EH (cell line): ENCODE measurements at regions not wholly inside any gene's neighbourhood (a gene's known extent, or its start where the extent isn't known, plus 50 kb on each side); places are given as distances from the start of the nearest gene placed in this dataset.
A peak's percentile ranks its signal among the peaks of the same experiment; 100 is the strongest.

Source experiments
- DNase-seq: peaks from one replicate; pipeline ENCODE4 v3.0.0-alpha.2; 2015; ENCODE audit warnings: low read depth

- DNase-seq = no peak
Observed at GRCh38 chr4:138925495-138925894, 90.1 kb upstream of the NOCT start.

DNA sequence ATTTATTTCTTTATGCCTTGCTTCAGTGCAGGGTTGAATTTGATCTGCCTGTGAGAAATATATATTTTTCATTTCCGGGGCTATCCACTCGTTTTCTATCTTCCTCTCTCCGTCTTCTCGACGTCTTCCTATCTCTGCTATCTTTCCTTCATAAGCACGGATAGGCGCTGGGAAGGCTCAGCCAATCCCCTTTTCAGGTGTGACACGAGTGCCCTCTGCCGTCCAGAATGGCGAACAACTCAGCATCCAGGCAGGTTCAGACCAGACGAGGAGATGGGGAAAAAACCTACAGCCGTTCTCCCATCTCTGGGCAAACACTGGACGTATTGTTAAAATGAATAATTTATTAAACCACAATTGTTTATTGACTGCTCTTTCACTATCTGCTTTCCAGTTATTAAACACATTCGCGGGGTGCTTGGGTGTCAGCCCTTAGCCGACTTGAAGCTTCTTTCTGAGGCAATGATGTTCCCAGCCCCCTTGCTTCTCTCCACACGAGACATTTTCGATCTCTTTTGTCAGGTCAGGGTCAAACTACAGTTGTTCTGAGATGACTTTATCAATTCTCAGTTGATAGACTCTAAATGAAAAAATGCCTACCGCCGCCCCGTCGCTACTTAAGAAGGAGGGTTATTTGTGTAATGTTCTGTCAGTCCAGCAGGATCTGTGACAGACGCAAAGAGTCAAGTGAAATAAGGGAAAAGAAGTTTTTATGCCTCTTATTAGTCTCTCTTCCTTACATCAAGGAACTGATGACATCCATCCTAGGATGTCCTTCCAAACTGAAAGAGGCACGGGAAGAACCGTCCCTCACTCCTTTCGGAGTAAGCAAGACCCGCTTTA lies 96.3 kb upstream of the NOCT start:
- DNase-seq = peak; percentile 83

DNA sequence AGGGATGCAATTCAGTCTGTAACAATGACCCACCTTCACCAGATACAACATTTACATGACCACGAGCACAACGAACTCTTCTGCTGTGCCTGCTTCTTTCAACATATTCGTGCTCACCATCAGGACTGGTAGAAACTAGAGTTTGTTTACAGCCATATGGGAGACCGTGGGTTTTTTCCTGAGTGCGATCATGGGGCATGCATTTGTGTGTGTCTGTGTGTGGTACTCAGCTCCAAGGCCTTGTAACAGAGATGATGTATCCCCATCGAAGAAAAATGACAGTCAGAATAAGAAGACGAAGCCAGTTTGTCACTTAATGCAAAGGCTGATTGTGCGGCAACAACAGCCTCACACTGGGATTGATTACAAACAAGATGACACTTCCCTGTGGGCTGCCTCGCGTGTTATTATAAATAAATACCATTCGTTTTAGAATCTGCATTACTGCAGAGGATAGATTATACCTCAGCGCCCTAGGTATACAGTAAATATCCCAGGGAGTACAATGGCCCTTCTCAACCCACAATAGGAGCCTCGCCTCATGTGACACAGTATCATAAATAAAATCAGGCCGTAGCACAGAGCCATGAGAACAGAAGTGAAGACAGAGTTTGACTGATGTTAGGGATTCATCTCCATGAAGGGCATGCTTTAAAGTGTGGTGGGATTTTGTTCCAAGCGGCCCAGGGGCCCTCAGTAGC lies 97.3 kb upstream of the NOCT start:
- no peak for DNase-seq

DNA sequence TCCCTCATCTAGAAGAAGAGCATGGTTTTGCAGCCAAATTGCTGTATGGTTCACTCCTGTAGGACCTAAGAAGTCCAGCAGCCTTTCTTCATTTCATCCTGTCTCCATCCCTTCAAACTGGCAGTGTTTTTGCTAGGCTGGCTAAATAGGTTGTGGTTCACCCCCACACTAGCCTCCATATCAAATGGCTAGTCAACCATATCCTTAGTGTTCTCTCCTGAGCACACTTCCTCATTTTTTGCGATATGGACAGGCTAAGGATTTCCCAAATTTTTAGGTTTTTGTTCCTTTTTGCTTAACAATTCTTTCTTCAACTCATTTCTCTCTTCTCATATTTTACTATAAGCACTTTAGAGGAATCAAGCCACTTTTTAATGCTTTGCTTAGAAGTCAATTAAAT lies 98.8 kb upstream of the NOCT start:
- no peak for DNase-seq

DNA sequence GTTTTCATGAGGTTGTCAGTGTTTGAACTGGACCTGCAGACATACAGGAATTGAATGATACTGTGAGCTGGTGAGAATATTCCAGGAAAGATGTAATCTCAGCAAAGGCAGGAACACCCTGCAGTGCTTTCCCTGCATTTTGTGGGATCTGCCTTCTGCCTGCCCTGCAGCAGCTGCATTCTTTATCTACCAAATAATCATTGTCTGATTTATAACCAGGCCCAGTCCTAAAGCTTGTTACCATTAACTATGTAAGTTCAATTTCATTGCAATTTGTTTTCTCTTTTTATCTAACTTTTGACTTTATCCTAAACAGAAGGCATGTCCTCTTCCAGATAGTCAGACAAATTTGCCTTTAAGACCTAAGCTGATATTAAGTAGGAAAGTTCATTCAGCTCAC lies 99.8 kb upstream of the NOCT start:
- DNase-seq = no peak

DNA sequence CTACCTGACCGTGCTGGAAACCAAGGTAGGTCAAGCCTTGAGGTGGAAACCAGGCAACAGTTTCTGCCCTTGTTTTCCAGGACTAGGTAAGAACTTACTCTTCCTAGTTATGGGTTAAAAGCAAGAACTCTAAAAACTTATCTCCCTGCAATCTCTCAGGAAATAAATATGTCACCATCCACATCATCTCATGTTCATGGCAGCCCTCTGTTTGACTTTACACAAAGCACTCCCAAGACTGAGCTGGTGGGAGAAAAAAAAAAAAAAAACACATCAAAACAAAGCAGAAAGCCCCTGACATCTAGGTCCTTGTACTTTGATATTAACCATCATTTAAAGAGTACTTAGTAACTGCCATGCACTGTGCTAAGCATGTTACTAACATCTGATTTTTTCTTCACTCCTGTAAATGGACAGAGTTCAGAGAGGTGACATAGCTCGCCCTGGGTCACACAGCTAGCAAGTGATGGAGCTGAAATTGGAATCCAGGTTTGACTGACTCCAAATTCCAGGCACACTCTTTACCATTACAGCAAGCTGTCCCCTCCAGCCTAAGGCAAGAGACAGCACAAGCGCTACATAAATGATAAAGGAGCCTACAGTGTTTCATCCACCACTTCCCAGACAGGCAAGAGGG lies 102.8 kb upstream of the NOCT start:
- no peak for DNase-seq

- no peak for DNase-seq
Observed at GRCh38 chr4:138911909-138912703, 103.5 kb upstream of the NOCT start.

DNA sequence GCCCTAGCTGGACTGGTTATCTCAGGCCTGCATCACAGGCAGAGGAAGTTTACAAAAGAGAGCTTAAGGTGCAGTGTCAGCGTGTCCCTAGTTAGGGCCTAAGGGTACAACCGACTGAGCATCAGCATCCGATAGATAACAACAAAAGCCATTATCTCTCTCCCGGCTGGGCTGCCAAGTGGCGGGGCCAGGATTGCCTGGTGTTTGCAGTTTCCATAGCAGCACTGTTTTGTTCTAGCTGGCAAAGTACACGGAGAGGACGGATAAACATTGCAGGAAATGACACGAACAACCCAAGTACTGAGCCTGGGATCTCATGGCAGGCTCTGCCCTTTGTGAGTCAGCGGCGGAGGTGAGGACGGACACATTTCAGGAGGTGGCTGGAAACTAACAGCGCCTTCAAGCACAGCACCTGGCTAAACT lies 104.7 kb upstream of the NOCT start:
- peak; percentile 75 for DNase-seq

- DNase-seq = peak; percentile 30
Observed at GRCh38 chr4:138910195-138910913, 105.2 kb upstream of the NOCT start.

DNA sequence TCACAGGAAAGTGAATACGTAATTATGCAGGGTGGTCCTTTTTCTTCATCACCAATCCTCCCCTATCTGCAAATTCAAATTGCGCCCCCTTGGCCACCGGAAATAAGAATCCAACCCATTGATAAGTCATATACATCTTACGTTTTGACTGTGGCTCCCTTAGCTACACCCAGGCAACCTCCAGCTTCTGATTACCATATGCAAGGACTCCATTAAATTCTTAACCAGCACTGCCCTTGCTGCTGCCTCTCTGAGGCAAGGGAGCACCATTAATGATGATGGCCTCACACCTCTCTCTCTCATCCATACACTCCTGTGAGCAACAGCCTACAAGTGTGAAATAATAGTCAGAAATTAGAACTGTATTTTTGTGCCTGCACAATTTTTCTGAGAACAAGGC lies 106.0 kb upstream of the NOCT start:
- no peak for DNase-seq

DNA sequence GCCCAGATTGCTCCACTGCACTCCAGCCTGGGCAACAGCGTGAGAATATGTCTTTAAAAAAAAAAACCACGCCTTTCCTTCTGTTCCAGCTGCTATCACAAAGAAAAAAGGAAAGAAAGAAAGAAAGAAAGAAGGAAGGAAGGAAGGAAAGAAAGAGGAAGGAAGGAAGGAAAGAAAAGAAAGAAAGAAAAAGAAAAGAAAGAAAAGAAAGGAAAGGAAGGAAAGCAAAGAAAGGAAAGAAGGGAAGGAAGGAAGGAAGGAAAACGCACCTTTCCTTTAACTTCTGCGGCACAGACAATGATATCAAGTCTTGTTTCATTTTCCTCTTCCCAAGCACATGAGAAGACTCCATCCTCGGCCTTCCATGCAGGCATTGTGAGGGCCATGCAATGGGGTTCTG lies 107.4 kb upstream of the NOCT start:
- DNase-seq = no peak

DNA sequence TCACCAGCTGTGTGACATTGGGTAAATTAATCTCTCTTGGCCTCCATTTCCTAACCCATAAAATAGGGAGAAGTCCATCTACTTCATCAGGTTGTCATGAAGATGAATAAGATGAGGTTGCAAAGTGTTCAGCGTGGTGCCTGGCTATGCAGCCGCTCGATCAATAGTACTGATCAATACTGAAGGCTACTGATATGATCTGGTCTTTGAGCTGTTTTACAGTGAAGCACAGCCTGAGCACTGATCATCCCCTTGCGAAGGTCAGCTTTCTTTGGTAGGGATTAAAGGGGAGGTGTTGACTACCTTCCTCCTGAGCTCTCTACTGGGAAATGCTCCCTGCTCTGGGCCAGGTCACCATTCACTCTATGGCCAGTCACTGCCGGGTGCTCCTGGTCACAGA lies 108.4 kb upstream of the NOCT start:
- no peak for DNase-seq

GRCh38 chr4:138904793-138905192 lies 110.8 kb upstream of the NOCT start:
- DNase-seq = no peak

DNA sequence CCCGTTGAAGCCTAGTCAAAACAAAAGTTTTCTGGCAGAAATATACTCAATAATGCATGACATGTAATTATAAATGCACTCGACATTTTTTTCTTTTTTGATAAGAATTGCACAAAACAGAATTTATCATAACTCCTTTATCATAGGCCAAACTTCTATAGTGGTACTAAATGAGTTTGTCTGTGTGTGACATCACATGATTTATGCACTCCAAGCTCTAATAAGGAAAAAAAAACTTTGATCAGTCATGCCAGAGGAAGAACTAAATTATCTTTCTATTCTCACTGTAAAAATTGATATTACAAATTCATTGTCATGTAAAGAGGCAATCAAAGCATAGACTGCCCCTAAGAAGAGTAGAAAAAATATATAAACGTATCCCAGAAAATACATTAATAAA lies 112.4 kb upstream of the NOCT start:
- no peak for DNase-seq

GRCh38 chr4:138902705-138903104 lies 112.9 kb upstream of the NOCT start:
- no peak for DNase-seq

DNA sequence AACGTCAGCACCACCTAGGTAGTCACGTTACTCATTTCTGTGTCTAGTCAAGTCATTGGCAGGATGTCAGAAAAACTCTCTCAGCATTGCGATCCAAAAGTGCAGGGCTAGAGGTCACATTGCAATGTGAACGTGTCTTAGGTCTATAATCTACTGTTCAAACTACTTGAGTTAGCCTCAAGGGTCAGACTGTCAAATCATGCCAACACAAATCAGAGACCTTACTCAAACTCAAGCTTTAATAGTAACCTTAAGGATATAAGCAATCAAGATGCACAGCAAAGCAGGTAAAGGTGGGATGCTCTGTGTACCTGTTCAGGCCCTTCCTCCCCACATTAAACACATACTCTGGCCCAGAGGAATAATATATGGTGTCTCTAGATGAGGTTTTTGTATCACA lies 114.4 kb upstream of the NOCT start:
- no peak for DNase-seq

DNA sequence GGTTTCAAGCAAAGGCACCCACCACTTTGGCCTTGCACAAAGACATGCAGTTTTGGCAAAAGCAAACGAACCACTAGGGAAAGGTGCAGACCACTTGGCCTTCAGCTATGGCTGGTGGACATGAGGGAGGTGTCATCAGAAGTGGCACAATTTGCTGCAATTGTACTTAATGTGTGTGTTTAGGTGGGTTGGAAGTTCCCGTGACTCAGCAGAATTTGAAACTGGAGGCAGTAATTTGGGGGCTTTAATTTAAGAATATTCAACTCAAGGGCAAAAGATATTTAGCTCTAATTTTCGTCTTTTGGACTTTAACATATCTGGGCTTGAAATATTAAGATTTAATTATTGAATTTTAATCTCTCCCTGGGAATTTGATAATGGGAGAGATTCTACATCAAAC lies 115.6 kb upstream of the NOCT start:
- DNase-seq = no peak

- DNase-seq = peak; percentile 65
Observed at GRCh38 chr4:138898282-138898681, 117.3 kb upstream of the NOCT start.

- peak; percentile 96 for DNase-seq
Observed at GRCh38 chr4:138897811-138898226, 117.8 kb upstream of the NOCT start.

- no peak for DNase-seq
Observed at GRCh38 chr4:138894709-138895108, 120.9 kb upstream of the NOCT start.

DNA sequence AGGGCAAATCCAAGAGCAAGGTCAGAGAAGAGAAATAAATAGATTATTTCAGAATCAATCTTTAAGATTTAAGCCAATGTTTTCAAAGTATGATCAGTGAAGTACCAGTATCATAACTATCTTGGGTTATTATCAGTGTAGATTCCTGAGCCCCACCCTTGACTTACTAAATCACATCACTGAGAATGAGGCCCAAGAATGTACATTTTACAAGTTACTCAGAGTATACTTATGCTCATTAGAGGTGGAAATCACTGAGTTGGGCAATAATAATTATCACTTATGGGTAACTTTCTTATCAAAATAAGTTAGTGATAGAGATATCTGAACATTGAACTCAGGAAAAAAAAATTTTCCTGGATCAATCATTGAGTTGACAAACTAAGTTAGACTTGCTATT lies 121.6 kb upstream of the NOCT start:
- no peak for DNase-seq
